HEK293 (cell line): ENCODE measurements at regions not wholly inside any gene's neighbourhood (a gene's known extent, or its start where the extent isn't known, plus 50 kb on each side); places are given as distances from the start of the nearest gene placed in this dataset.

Experiments
- CTCF ChIA-PET: fragments of 350-600 bp; formaldehyde crosslinking; extraction: SDS; loops from one replicate; lab custom pipeline; 2021; ENCODE audit warnings: antibody characterized with exemption; lab: Yijun Ruan, JAX
- POLR2A ChIA-PET: fragments of 300-600 bp; formaldehyde crosslinking; extraction: SDS; loops from one replicate; lab custom pipeline; 2020; ENCODE audit warnings: antibody characterized with exemption, inconsistent platforms; lab: Yijun Ruan, JAX
- H3K27ac ChIP-seq: fragments of 200-500 bp; sonication (Bioruptor generic); 2 replicates; pipeline ENCODE4 v1.5.1; 2014; ENCODE audit warnings: low read depth, low read length, control low read depth, inconsistent platforms; ENCODE audit errors: extremely low read depth
- H3K36me3 ChIP-seq, 2 experiments: fragments of 200-500 bp in 1 of 2; sonication (Bioruptor generic) in 1 of 2; 1 replicate in 1 of 2; 2 replicates in 1 of 2; pipeline ENCODE4 v1.5.1; 2014 to 2017; ENCODE audit warnings: inconsistent platforms in 2 of 2, low read length in 2 of 2; ENCODE audit not compliant: control insufficient read depth in 2 of 2, insufficient read depth in 1 of 2
- H3K4me1 ChIP-seq: fragments of 200-500 bp; sonication (Bioruptor generic); 2 replicates; pipeline ENCODE4 v1.5.1; 2014; ENCODE audit warnings: mild to moderate bottlenecking, low read length, inconsistent platforms; ENCODE audit not compliant: control insufficient read depth, insufficient read depth
- H3K4me3 ChIP-seq: 2 replicates; pipeline ENCODE4 v1.5.1; 2011; ENCODE audit warnings: low read depth, mild to moderate bottlenecking, control low read depth, low read length, moderate library complexity
- H3K9me3 ChIP-seq: fragments of 200-500 bp; sonication (Bioruptor generic); 2 replicates; pipeline ENCODE4 v1.5.1; 2014; ENCODE audit warnings: low read depth, low read length, inconsistent platforms; ENCODE audit not compliant: control insufficient read depth, insufficient read depth
- AEBP2 ChIP-seq: fragments of 450-650 bp; formaldehyde crosslinking; IDR thresholded peaks from 2 replicates; pipeline ENCODE4 v1.5.1; 2016; ENCODE audit warnings: missing biosample characterization, missing genetic modification characterization, borderline replicate concordance
- EGR2 ChIP-seq: fragments of 450-650 bp; formaldehyde crosslinking; IDR thresholded peaks from 2 replicates; pipeline ENCODE4 v1.5.1; 2016; ENCODE audit warnings: low read depth, missing biosample characterization, missing genetic modification characterization
- ELK4 ChIP-seq: IDR thresholded peaks from 2 replicates; pipeline ENCODE4 v1.6.1; 2011; ENCODE audit warnings: mild to moderate bottlenecking, low read depth, low read length, borderline replicate concordance
- MYNN ChIP-seq: fragments of 450-650 bp; formaldehyde crosslinking; IDR thresholded peaks from 2 replicates; pipeline ENCODE4 v1.5.1; 2016; ENCODE audit warnings: missing biosample characterization, missing genetic modification characterization, borderline replicate concordance
- PBX3 ChIP-seq: sonication (generic); formaldehyde crosslinking; IDR thresholded peaks from 2 replicates; pipeline ENCODE4 v1.8.1; 2022; ENCODE audit warnings: mild to moderate bottlenecking, moderate library complexity, missing genetic modification reagents
- PRDM1 ChIP-seq: fragments of 450-650 bp; formaldehyde crosslinking; IDR thresholded peaks from 2 replicates; pipeline ENCODE4; 2016; ENCODE audit warnings: missing biosample characterization, missing genetic modification characterization
- RBAK ChIP-seq: fragments of 450-650 bp; formaldehyde crosslinking; IDR thresholded peaks from 2 replicates; pipeline ENCODE4 v1.5.1; 2016; ENCODE audit warnings: missing biosample characterization, missing genetic modification characterization
- SCRT2 ChIP-seq: fragments of 450-650 bp; formaldehyde crosslinking; IDR thresholded peaks from 2 replicates; pipeline ENCODE4 v1.5.1; 2016; ENCODE audit warnings: missing biosample characterization, missing genetic modification characterization
- SP3 ChIP-seq: fragments of 450-650 bp; formaldehyde crosslinking; IDR thresholded peaks from 2 replicates; pipeline ENCODE4 v1.5.1; 2016; ENCODE audit warnings: missing biosample characterization, missing genetic modification characterization
- TSHZ1 ChIP-seq: fragments of 450-650 bp; formaldehyde crosslinking; IDR thresholded peaks from 2 replicates; pipeline ENCODE4 v1.5.1; 2016; ENCODE audit warnings: missing biosample characterization, missing genetic modification characterization, borderline replicate concordance
- ZBTB11 ChIP-seq: fragments of 450-650 bp; formaldehyde crosslinking; conservative IDR thresholded peaks from 2 replicates; pipeline ENCODE4 v1.5.1; 2016; ENCODE audit warnings: low read depth, missing biosample characterization, missing genetic modification characterization
- ZBTB20 ChIP-seq: fragments of 450-650 bp; formaldehyde crosslinking; IDR thresholded peaks from 2 replicates; pipeline ENCODE4 v1.5.1; 2016; ENCODE audit warnings: missing biosample characterization, missing genetic modification characterization
- ZBTB6 ChIP-seq: fragments of 450-650 bp; formaldehyde crosslinking; IDR thresholded peaks from 2 replicates; pipeline ENCODE4 v1.5.1; 2017; ENCODE audit warnings: missing biosample characterization, missing genetic modification characterization
- ZNF112 ChIP-seq: fragments of 450-650 bp; formaldehyde crosslinking; IDR thresholded peaks from 2 replicates; pipeline ENCODE4 v1.5.0; 2017; ENCODE audit warnings: missing biosample characterization, missing genetic modification characterization
- ZNF138 ChIP-seq: fragments of 450-650 bp; formaldehyde crosslinking; IDR thresholded peaks from 2 replicates; pipeline ENCODE4 v1.5.1; 2016; ENCODE audit warnings: missing biosample characterization, missing genetic modification characterization, borderline replicate concordance
- ZNF169 ChIP-seq: fragments of 450-650 bp; formaldehyde crosslinking; IDR thresholded peaks from 2 replicates; pipeline ENCODE4 v1.5.1; 2016; ENCODE audit warnings: missing biosample characterization, missing genetic modification characterization
- ZNF223 ChIP-seq: fragments of 450-650 bp; formaldehyde crosslinking; IDR thresholded peaks from 2 replicates; pipeline ENCODE4 v1.5.1; 2016; ENCODE audit warnings: missing biosample characterization, missing genetic modification characterization
- ZNF433 ChIP-seq: fragments of 450-650 bp; formaldehyde crosslinking; IDR thresholded peaks from 2 replicates; pipeline ENCODE4 v1.5.1; 2016; ENCODE audit warnings: missing biosample characterization, missing genetic modification characterization, low read depth
- ZNF488 ChIP-seq: fragments of 450-650 bp; formaldehyde crosslinking; IDR thresholded peaks from 2 replicates; pipeline ENCODE4 v1.5.1; 2016; ENCODE audit warnings: missing biosample characterization, missing genetic modification characterization
- ZNF544 ChIP-seq: fragments of 450-650 bp; formaldehyde crosslinking; IDR thresholded peaks from 2 replicates; pipeline ENCODE4 v1.5.0; 2017; ENCODE audit warnings: missing biosample characterization, missing genetic modification characterization
- ZNF654 ChIP-seq: fragments of 450-650 bp; formaldehyde crosslinking; IDR thresholded peaks from 2 replicates; pipeline ENCODE4 v1.5.1; 2016; ENCODE audit warnings: low read depth, missing biosample characterization, missing genetic modification characterization
- ZNF704 ChIP-seq: fragments of 450-650 bp; formaldehyde crosslinking; IDR thresholded peaks from 2 replicates; pipeline ENCODE4 v1.5.1; 2016; ENCODE audit warnings: missing biosample characterization, missing genetic modification characterization

- TF ChIP-seq PBX3, result no peak
- TF ChIP-seq ZNF704 (tag by site-specific recombination), result no peak
- TF ChIP-seq, all 188 proteins: peak for 0
Measured at GRCh38 chr4:134591326-134591725, 389.7 kb upstream of the PABPC4L start (continued).

- Histone ChIP-seq H3K36me3 (no peaks in the 10 kb centered on the region), H3K9me3 (no peaks in the 10 kb centered on the region), H3K27ac (no peak overlapping the region), H3K4me1 (no peaks in the 10 kb centered on the region), H3K4me3 (no peak overlapping the region)
- no peak for TF ChIP-seq RBAK (tag by site-specific recombination)
- no peak for TF ChIP-seq ZBTB20
- TF ChIP-seq ZBTB6 (tag by site-specific recombination), result no peak
- no peak for TF ChIP-seq ZNF112 (tag by site-specific recombination)
- TF ChIP-seq SP3 (tag by site-specific recombination), result no peak
- TF ChIP-seq ELK4, result no peak
- TF ChIP-seq ZNF433 (tag by site-specific recombination), result no peak
- TF ChIP-seq ZNF138, result no peak
- TF ChIP-seq MYNN (tag by site-specific recombination), result no peak
- TF ChIP-seq AEBP2 (tag by site-specific recombination), result no peak
- no peak for TF ChIP-seq ZNF169 (tag by site-specific recombination)
- TF ChIP-seq ZNF544 (tag by site-specific recombination), result no peak
- no peak for TF ChIP-seq EGR2 (tag by site-specific recombination)
- TF ChIP-seq ZNF223 (tag by site-specific recombination), result no peak
- TF ChIP-seq SCRT2 (tag by site-specific recombination), result no peak
- TF ChIP-seq ZNF654 (tag by site-specific recombination), result no peak
- TF ChIP-seq ZBTB11 (tag by site-specific recombination), result no peak
- TF ChIP-seq PRDM1 (tag by site-specific recombination), result no peak
- TF ChIP-seq TSHZ1 (tag by site-specific recombination), result no peak
- no peak for TF ChIP-seq ZNF488
- CTCF ChIA-PET, result no interaction called here
- POLR2A ChIA-PET, result no interaction called here
Measured at GRCh38 chr4:134585972-134586371, 384.4 kb upstream of the PABPC4L start.
